ENCODE measurements at regions not wholly inside any gene's neighbourhood (a gene's known extent, or its start where the extent isn't known, plus 50 kb on each side); places are given as distances from the start of the nearest gene placed in this dataset.

DNA sequence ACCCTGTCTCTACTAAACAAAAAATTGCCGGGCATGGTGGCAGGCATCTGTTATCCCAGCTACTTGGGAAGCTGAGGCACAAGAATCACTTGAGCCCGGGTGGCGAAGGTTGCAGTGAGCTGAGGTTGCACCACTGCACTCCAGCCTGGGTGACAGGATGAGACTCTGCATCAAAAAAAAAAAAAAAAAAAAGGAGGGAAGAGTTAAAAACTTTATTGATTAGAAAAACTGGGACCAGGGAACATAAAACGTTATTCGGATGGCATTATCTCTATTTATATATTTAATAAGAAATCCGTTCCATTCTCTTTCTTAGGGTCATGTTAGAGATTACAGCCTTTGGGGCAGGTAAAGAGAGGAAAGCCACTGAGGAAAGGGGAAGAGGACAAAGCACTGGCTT lies 197.5 kb downstream of the BCR start:
- no peak for DNase-seq (ENCODE audit: low spot score)
- ATAC-seq (ENCODE audit: insufficient number of reproducible peaks, low FRiP score, low read depth), result no peak
- TF ChIP-seq, protein P1, sequence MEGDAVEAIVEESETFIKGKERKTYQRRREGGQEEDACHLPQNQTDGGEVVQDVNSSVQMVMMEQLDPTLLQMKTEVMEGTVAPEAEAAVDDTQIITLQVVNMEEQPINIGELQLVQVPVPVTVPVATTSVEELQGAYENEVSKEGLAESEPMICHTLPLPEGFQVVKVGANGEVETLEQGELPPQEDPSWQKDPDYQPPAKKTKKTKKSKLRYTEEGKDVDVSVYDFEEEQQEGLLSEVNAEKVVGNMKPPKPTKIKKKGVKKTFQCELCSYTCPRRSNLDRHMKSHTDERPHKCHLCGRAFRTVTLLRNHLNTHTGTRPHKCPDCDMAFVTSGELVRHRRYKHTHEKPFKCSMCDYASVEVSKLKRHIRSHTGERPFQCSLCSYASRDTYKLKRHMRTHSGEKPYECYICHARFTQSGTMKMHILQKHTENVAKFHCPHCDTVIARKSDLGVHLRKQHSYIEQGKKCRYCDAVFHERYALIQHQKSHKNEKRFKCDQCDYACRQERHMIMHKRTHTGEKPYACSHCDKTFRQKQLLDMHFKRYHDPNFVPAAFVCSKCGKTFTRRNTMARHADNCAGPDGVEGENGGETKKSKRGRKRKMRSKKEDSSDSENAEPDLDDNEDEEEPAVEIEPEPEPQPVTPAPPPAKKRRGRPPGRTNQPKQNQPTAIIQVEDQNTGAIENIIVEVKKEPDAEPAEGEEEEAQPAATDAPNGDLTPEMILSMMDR (IDR thresholded peaks at IDR 0.05), result no peak
- no peaks in the 10 kb centered on the region for H3K36me3 ChIP-seq
- no peaks in the 10 kb centered on the region for H3K27me3 ChIP-seq (replicated peaks; ENCODE audit: insufficient read depth)
- no peaks in the 10 kb centered on the region for H3K9me3 ChIP-seq
- H3K27ac ChIP-seq, result no peak overlapping the region
- H3K4me3 ChIP-seq, result no peak overlapping the region
- no peaks in the 10 kb centered on the region for H3K4me1 ChIP-seq (ENCODE audit: control insufficient read depth in 1 of 2, low read depth in 2 of 2)

DNA sequence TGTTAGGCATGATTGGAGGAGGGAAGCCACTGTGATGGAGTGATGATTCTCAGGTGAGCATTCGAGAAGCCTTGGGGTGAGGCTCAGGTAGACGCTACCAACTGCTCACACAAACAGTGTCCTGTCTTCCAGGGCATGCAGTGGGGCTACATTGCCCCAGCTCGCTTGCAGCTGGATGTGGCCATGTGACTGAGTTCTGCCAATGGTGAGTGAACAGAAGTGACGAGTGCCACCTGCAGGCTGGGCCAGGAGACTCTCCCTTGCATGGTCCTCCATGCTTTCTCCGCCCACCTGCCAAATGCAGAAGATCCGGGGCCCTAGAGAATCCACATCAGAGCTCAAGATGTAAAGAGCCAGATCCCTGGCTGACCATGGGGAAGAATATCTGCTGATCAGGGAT lies 195.9 kb downstream of the BCR start:
- ATAC-seq (ENCODE audit: insufficient number of reproducible peaks, low FRiP score, low read depth) (no peak), DNase-seq (ENCODE audit: low spot score) (no peak)
- H3K36me3 ChIP-seq, result no peaks in the 10 kb centered on the region
- no peaks in the 10 kb centered on the region for H3K4me1 ChIP-seq (ENCODE audit: control insufficient read depth in 1 of 2, low read depth in 2 of 2)
- no peaks in the 10 kb centered on the region for H3K9me3 ChIP-seq
- no peak overlapping the region for H3K27ac ChIP-seq
- no peaks in the 10 kb centered on the region for H3K27me3 ChIP-seq (replicated peaks; ENCODE audit: insufficient read depth)
- H3K4me3 ChIP-seq, result no peak overlapping the region
- TF ChIP-seq, protein P1 (IDR thresholded peaks at IDR 0.05), result no peak

DNA sequence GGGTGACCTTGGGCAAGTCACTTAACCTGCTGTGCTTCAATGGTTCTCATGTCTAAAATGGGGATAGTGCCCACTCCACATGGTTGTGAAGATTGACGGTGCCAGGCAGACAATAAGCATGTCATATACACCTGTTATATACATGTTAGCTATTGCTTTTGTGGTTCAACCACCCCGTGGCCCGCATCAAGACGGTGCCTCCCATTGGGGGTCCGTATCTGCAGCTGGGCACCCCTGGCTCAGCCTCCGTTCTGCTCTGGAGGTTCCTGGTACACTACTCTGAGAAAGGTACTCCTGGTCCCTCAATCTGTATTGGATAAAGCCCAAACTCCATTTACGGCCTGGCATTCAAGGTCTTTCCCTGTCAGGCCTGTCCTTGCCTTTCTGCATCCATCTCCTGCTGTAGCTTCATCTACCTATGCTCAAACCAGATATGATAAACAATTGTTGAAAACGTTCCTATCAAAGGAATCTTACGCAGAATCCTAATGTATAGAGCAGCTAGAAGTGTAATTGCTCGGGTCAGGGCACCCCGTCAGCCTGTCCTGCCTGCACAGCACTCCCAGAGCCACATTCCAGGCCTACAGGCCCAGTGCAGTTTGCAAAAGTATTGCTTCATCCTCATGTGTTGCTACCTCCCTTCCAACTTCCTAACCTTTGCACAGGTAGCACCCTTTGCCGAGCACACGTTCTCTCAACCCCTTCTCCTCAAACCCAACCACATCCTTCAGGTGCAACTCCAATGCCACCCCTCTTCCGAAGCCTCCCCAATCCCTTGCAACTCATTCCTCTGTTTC lies 194.9 kb downstream of the BCR start:
- H3K4me3 ChIP-seq, result no peak overlapping the region
- H3K4me1 ChIP-seq (ENCODE audit: control insufficient read depth in 1 of 2, low read depth in 2 of 2), result no peaks in the 10 kb centered on the region
- no peak overlapping the region for H3K27ac ChIP-seq
- DNase-seq (ENCODE audit: low spot score) (no peak), ATAC-seq (ENCODE audit: insufficient number of reproducible peaks, low FRiP score, low read depth) (no peak)
- H3K9me3 ChIP-seq, result no peaks in the 10 kb centered on the region
- no peaks in the 10 kb centered on the region for H3K36me3 ChIP-seq
- no peaks in the 10 kb centered on the region for H3K27me3 ChIP-seq (replicated peaks; ENCODE audit: insufficient read depth)
- TF ChIP-seq, protein P1 (IDR thresholded peaks at IDR 0.05), result no peak

DNA sequence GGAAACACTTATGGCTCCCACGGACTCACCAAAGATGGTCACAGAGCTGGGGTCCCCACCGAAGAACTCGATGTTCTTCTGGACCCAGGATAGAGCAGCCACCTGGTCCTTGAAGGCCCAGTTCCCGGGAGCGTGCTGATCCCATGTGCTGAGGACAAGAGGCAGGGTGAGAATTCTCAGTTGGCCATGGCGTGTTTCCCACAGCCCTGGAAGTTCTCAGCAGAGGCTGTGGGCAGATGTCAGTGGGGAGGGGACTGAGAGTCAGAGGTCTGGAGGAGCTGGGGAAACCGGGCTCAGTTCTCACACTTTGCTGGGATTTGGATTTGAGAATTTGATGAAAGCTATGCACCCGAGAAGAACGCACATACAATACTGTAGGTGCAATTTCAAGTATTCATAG lies 193.3 kb downstream of the BCR start:
- Histone ChIP-seq H3K27ac (no peak overlapping the region), H3K4me3 (no peak overlapping the region), H3K36me3 (no peaks in the 10 kb centered on the region), H3K4me1 (ENCODE audit: control insufficient read depth in 1 of 2, low read depth in 2 of 2) (no peaks in the 10 kb centered on the region), H3K9me3 (no peaks in the 10 kb centered on the region), H3K27me3 (replicated peaks; ENCODE audit: insufficient read depth) (no peaks in the 10 kb centered on the region)
- TF ChIP-seq, protein P1 (IDR thresholded peaks at IDR 0.05), result no peak
- no peak for DNase-seq (ENCODE audit: low spot score)
- no peak for ATAC-seq (ENCODE audit: insufficient number of reproducible peaks, low FRiP score, low read depth)

DNA sequence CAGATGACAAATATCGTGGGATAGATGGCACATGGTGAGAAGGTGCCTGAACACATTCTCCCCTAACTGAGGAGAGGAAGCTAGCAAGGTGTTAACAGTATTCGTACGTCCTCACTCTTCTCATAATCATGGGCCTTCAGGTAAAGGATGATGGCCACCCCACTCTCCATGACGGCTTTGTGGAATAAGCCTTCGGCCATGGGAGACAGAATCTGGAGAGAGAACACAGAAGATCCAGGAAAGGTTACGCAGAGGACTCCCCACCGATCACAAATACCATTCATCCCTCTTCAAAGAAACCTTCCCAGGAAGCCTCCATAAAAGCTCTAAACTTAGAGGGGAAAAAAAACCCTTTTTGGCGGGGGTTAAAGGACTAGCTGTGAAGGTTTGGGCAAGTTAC lies 189.9 kb downstream of the BCR start:
- TF ChIP-seq, protein P1 (IDR thresholded peaks at IDR 0.05), result no peak
- H3K27me3 ChIP-seq (replicated peaks; ENCODE audit: insufficient read depth), result no peaks in the 10 kb centered on the region
- ATAC-seq (ENCODE audit: insufficient number of reproducible peaks, low FRiP score, low read depth) (no peak), DNase-seq (ENCODE audit: low spot score) (no peak)
- H3K4me3 ChIP-seq, result no peak overlapping the region
- no peaks in the 10 kb centered on the region for H3K36me3 ChIP-seq
- no peaks in the 10 kb centered on the region for H3K4me1 ChIP-seq (ENCODE audit: control insufficient read depth in 1 of 2, low read depth in 2 of 2)
- no peak overlapping the region for H3K27ac ChIP-seq
- H3K9me3 ChIP-seq, result no peaks in the 10 kb centered on the region
